DND-41 (cell line): ENCODE measurements at regions not wholly inside any gene's neighbourhood (a gene's known extent, or its start where the extent isn't known, plus 50 kb on each side); places are given as distances from the start of the nearest gene placed in this dataset.
"Not testable (repeated sequence)": the region's sequence is repeated elsewhere in the genome, so short reads cannot be mapped to it uniquely, and the experiment has no call there.

Experiments
- ATAC-seq: fragments of 200-7000 bp; cut with Tn5 transposase; 3 replicates; pipeline ENCODE4 v1.9.1; 2021; ENCODE audit warnings: low read depth; ENCODE audit not compliant: insufficient read depth
- DNase-seq: peaks from one replicate; pipeline ENCODE4 v3.0.0-alpha.2; 2020
- H2AFZ ChIP-seq: 2 replicates; pipeline ENCODE4 v1.6.0; 2012; ENCODE audit warnings: low read depth, low read length
- H3K27ac ChIP-seq: 2 replicates; pipeline ENCODE4 v1.5.1; 2012; ENCODE audit warnings: low read length, inconsistent platforms
- H3K27me3 ChIP-seq: fragments of 200-600 bp; sonication (generic); 2 replicates; pipeline ENCODE4 v1.6.0; 2012; ENCODE audit warnings: low read length, mild to moderate bottlenecking, inconsistent platforms; ENCODE audit not compliant: insufficient read depth, poor library complexity
- H3K36me3 ChIP-seq: 2 replicates; pipeline ENCODE4 v1.5.1; 2012; ENCODE audit warnings: low read length, inconsistent platforms; ENCODE audit not compliant: insufficient read depth
- H3K4me1 ChIP-seq: 2 replicates; pipeline ENCODE4 v1.5.1; 2012; ENCODE audit warnings: mild to moderate bottlenecking, low read length; ENCODE audit not compliant: insufficient read depth
- H3K4me2 ChIP-seq: 2 replicates; pipeline ENCODE4 v1.6.0; 2012; ENCODE audit warnings: mild to moderate bottlenecking, moderate library complexity, low read length, inconsistent platforms; ENCODE audit not compliant: insufficient read depth
- H3K4me3 ChIP-seq, 2 experiments: fragments of 200-600 bp in 1 of 2; shearing (Covaris generic) in 1 of 2; 2 replicates each; pipeline ENCODE4 v1.5.1; 2012 to 2016; ENCODE audit warnings: inconsistent platforms in 2 of 2, low read length in 2 of 2, mild to moderate bottlenecking in 2 of 2, low read depth in 1 of 2, moderate library complexity in 1 of 2
- H3K79me2 ChIP-seq: 2 replicates; pipeline ENCODE4 v1.6.0; 2012; ENCODE audit warnings: low read length, inconsistent platforms; ENCODE audit not compliant: insufficient read depth
- H3K9ac ChIP-seq: 2 replicates; pipeline ENCODE4 v1.6.0; 2012; ENCODE audit warnings: low read depth, mild to moderate bottlenecking, inconsistent platforms, low read length, moderate library complexity
- H3K9me3 ChIP-seq: 2 replicates; pipeline ENCODE4 v1.5.1; 2012; ENCODE audit warnings: low read length, moderate library complexity, mild to moderate bottlenecking, inconsistent platforms; ENCODE audit not compliant: insufficient read depth, severe bottlenecking
- H4K20me1 ChIP-seq: 2 replicates; pipeline ENCODE4 v1.6.0; 2012; ENCODE audit warnings: low read length; ENCODE audit not compliant: insufficient read depth
- EZH2 ChIP-seq: IDR thresholded peaks from 3 replicates; pipeline ENCODE4 v1.6.1; 2012; ENCODE audit warnings: borderline replicate concordance, low read depth, mild to moderate bottlenecking, moderate library complexity, low read length, inconsistent platforms; ENCODE audit not compliant: severe bottlenecking
- TF ChIP-seq, protein P1 (sequence below): IDR thresholded peaks from 2 replicates; pipeline ENCODE4 v1.5.1; 2012; ENCODE audit warnings: borderline replicate concordance, low read length, moderate library complexity, mild to moderate bottlenecking; ENCODE audit not compliant: poor library complexity, severe bottlenecking; ENCODE audit errors: extremely low read depth

DNA sequence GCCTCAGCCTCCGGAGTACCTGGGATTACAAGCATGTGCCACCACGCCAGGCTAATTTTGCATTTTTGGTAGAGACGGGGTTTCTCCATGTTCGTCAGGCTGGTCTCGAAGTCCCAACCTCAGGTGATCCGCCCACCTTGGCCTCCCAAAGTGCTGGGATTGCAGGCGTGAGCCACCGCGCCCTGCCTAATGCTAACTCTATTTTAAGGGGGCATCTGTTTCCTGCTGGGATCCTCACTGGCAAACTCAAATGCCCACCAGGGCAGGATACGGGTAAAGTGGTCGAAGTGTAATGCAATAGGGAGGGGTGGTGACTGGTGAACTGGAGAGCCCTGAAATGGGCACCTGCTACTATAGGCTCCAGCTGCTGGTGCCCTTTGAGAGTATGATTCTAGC, 131.9 kb upstream of the ZNF217 start:
- Histone ChIP-seq H3K9ac (no peak overlapping the region), H3K27me3 (no peaks in the 10 kb centered on the region), H3K4me3 (no peak overlapping the region), H3K36me3 (no peaks in the 10 kb centered on the region), H4K20me1 (no peaks in the 10 kb centered on the region), H3K79me2 (no peaks in the 10 kb centered on the region), H3K9me3 (no peaks in the 10 kb centered on the region), H3K4me1 (peaks cover 16% of the 10 kb centered on the region), H3K27ac (no peak overlapping the region), H2AFZ (no peak overlapping the region), H3K4me2 (no peak overlapping the region)
- DNase-seq: no peak
- TF ChIP-seq, protein P1, sequence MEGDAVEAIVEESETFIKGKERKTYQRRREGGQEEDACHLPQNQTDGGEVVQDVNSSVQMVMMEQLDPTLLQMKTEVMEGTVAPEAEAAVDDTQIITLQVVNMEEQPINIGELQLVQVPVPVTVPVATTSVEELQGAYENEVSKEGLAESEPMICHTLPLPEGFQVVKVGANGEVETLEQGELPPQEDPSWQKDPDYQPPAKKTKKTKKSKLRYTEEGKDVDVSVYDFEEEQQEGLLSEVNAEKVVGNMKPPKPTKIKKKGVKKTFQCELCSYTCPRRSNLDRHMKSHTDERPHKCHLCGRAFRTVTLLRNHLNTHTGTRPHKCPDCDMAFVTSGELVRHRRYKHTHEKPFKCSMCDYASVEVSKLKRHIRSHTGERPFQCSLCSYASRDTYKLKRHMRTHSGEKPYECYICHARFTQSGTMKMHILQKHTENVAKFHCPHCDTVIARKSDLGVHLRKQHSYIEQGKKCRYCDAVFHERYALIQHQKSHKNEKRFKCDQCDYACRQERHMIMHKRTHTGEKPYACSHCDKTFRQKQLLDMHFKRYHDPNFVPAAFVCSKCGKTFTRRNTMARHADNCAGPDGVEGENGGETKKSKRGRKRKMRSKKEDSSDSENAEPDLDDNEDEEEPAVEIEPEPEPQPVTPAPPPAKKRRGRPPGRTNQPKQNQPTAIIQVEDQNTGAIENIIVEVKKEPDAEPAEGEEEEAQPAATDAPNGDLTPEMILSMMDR: no peak
- TF ChIP-seq EZH2: no peak
- ATAC-seq: no peak

DNA sequence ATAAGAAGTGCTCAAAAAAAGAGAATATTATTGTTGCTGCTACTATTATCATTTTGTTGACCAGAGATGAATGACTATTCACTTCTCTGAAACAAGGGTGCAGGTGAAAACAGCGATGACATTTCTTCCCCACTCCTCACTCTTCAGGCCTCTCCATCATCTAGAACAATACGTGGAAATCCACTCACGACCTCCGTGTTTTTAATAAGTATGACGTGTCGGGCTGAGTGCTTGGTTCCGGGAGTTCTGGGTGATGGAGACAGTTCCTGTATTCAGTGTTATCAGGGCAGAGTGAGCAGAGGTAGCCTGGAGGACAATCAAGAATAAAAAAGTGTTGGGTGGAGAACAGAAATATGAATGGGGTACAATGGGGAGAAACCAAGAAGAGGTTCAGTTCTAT, 130.0 kb upstream of the ZNF217 start:
- Histone ChIP-seq H3K36me3 (no peaks in the 10 kb centered on the region), H3K4me2 (no peak overlapping the region), H3K27me3 (no peaks in the 10 kb centered on the region), H3K9ac (no peak overlapping the region), H3K79me2 (no peaks in the 10 kb centered on the region), H3K9me3 (no peaks in the 10 kb centered on the region), H3K27ac (no peak overlapping the region), H4K20me1 (no peaks in the 10 kb centered on the region), H2AFZ (no peak overlapping the region), H3K4me1 (no peaks in the 10 kb centered on the region), H3K4me3 (no peak overlapping the region)
- TF ChIP-seq, protein P1: no peak
- TF ChIP-seq EZH2: no peak
- no peak for DNase-seq
- ATAC-seq: no peak

DNA sequence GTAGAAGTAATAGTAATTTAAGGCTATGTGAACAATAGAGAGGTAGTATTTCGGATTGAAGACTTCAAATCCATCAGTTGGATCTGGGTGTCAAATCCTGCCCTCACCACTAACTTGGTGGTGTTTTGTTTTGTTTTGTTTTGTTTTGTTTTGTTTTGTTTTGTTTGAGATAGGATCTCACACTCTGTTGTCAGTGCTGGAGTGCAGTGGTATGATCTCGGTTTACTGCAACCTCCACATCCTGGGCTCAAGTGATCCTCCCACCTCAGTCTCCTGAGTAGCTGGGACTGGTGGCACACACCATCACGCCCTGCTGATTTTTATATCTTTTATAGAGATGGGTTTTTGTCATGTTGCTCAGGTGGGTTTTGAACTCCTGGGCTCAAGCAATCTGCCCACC, 129.4 kb upstream of the ZNF217 start:
- no peaks in the 10 kb centered on the region for H3K79me2 ChIP-seq
- H3K27me3 ChIP-seq: no peaks in the 10 kb centered on the region
- H3K27ac ChIP-seq: no peak overlapping the region
- no peak overlapping the region for H3K9ac ChIP-seq
- no peaks in the 10 kb centered on the region for H3K4me1 ChIP-seq
- no peaks in the 10 kb centered on the region for H3K36me3 ChIP-seq
- no peak overlapping the region for H3K4me2 ChIP-seq
- TF ChIP-seq EZH2: no peak
- TF ChIP-seq, protein P1: no peak
- DNase-seq (no peak), ATAC-seq (no peak)
- H3K4me3 ChIP-seq: no peak overlapping the region
- no peaks in the 10 kb centered on the region for H3K9me3 ChIP-seq
- no peaks in the 10 kb centered on the region for H4K20me1 ChIP-seq
- no peak overlapping the region for H2AFZ ChIP-seq

DNA sequence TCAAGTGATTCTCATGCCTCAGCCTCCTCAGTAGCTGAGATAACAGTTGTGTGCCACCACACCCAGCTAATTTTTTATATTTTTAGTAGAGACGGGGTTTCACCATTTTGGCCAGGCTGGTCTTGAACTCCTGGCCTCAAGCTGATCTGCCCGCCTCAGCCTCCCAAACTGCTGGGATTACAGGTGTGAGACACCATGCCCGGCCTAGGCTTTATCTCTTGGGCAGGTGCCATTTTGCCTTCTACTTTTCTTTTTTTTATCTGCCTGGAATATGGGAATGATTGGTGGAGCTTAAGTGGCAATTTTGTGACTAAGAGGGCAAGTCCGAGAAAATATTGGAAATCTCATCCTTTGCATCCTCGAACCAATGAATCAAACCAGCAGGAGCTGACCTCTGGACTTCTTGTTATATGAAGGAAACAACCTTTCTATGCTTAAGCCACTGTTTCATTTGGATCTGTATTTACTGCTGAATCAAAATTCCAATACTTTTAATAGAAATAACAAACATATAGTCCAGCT, 128.9 kb upstream of the ZNF217 start:
- no peak overlapping the region for H3K27ac ChIP-seq
- H3K27me3 ChIP-seq: no peaks in the 10 kb centered on the region
- no peak for TF ChIP-seq EZH2
- TF ChIP-seq, protein P1: no peak
- H4K20me1 ChIP-seq: no peaks in the 10 kb centered on the region
- no peaks in the 10 kb centered on the region for H3K36me3 ChIP-seq
- no peak overlapping the region for H2AFZ ChIP-seq
- H3K4me2 ChIP-seq: no peak overlapping the region
- no peak for ATAC-seq
- no peak overlapping the region for H3K9ac ChIP-seq
- no peak overlapping the region for H3K4me3 ChIP-seq
- H3K9me3 ChIP-seq: no peaks in the 10 kb centered on the region
- no peaks in the 10 kb centered on the region for H3K79me2 ChIP-seq
- DNase-seq: no peak
- no peaks in the 10 kb centered on the region for H3K4me1 ChIP-seq

DNA sequence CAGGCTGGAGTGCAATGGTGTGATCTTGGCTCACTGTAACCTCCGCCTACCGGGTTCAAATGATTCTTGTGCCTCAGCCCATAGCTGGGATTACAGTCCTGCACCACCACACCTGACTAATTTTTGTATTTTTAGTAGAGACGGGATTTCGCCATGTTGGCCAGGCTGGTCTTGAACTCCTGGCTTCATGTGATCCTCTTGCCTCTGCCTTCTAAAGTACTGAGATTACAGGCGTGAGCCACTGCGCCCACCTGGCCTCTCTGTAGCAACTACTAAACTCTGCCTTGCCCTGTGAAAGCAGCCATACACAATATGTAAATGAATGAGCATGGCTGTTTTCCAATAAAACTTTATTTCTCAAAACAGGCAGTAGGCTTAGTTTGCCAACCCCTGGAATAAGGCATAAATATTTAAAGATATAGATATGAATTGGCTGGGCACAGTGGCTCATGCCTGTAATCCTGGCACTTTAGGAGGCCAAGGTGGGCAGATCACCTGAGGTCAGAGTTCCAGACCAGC, 127.9 kb upstream of the ZNF217 start:
- not testable (repeated sequence) for H2AFZ ChIP-seq, H4K20me1 ChIP-seq, H3K27me3 ChIP-seq, H3K4me3 ChIP-seq, H3K4me2 ChIP-seq, H3K79me2 ChIP-seq, H3K27ac ChIP-seq, H3K4me1 ChIP-seq, ATAC-seq, H3K9ac ChIP-seq, H3K36me3 ChIP-seq, H3K9me3 ChIP-seq, DNase-seq
